ENCODE measurements at regions not wholly inside any gene's neighbourhood (a gene's known extent, or its start where the extent isn't known, plus 50 kb on each side); places are given as distances from the start of the nearest gene placed in this dataset.

- H3K9me3 ChIP-seq: no peaks in the 10 kb centered on the region
- H3K27ac ChIP-seq: no peak overlapping the region
- DNase-seq (ENCODE audit: low spot score in 2 of 2): no peak
- no peaks in the 10 kb centered on the region for H3K36me3 ChIP-seq
- no peaks in the 10 kb centered on the region for H3K4me1 ChIP-seq
- H3K4me3 ChIP-seq: no peak overlapping the region
- H3K27me3 ChIP-seq: no peaks in the 10 kb centered on the region
- TF ChIP-seq POLR2A (IDR thresholded peaks at IDR 0.05) (no peak), CTCF (IDR thresholded peaks at IDR 0.05) (no peak), POLR2AphosphoS5 (IDR thresholded peaks at IDR 0.05) (no peak)
- intact Hi-C loops (cut with DNase I; ENCODE audit: low total_unique reads): no loop called here
Observed at GRCh38 chr2:217459016-217459415, 543.8 kb downstream of the TNS1 start.

- intact Hi-C loops (cut with DNase I; ENCODE audit: low total_unique reads): no loop called here
- DNase-seq (ENCODE audit: low spot score in 2 of 2): no peak
Observed at GRCh38 chr2:217456016-217456415, 546.8 kb downstream of the TNS1 start.

GRCh38 chr2:217452928-217453327 is 549.9 kb downstream of the TNS1 start:
- H3K27ac ChIP-seq: no peak overlapping the region
- H3K36me3 ChIP-seq: no peaks in the 10 kb centered on the region
- no peak for TF ChIP-seq POLR2AphosphoS5 (IDR thresholded peaks at IDR 0.05)
- TF ChIP-seq POLR2A (IDR thresholded peaks at IDR 0.05): no peak
- no peak for TF ChIP-seq CTCF (IDR thresholded peaks at IDR 0.05)
- H3K9me3 ChIP-seq: no peaks in the 10 kb centered on the region
- no peaks in the 10 kb centered on the region for H3K4me1 ChIP-seq
- DNase-seq (ENCODE audit: low spot score in 2 of 2): no peak
- H3K4me3 ChIP-seq: no peak overlapping the region
- H3K27me3 ChIP-seq: no peaks in the 10 kb centered on the region
- intact Hi-C loops (cut with DNase I; ENCODE audit: low total_unique reads): no loop called here

More at GRCh38 chr2:217456016-217456415, 546.8 kb downstream of the TNS1 start:
- TF ChIP-seq POLR2AphosphoS5 (IDR thresholded peaks at IDR 0.05) (no peak), CTCF (IDR thresholded peaks at IDR 0.05) (no peak), POLR2A (IDR thresholded peaks at IDR 0.05) (no peak)
- Histone ChIP-seq H3K27me3 (no peaks in the 10 kb centered on the region), H3K27ac (no peak overlapping the region), H3K4me1 (no peaks in the 10 kb centered on the region), H3K4me3 (no peak overlapping the region), H3K36me3 (no peaks in the 10 kb centered on the region), H3K9me3 (no peaks in the 10 kb centered on the region)

- no peak for DNase-seq (ENCODE audit: low spot score in 2 of 2)
- TF ChIP-seq POLR2AphosphoS5 (IDR thresholded peaks at IDR 0.05) (no peak), CTCF (IDR thresholded peaks at IDR 0.05) (no peak)
- Histone ChIP-seq H3K36me3 (no peaks in the 10 kb centered on the region), H3K9me3 (no peaks in the 10 kb centered on the region), H3K27me3 (no peaks in the 10 kb centered on the region), H3K4me1 (no peaks in the 10 kb centered on the region), H3K4me3 (no peak overlapping the region), H3K27ac (no peak overlapping the region)
- intact Hi-C loops (cut with DNase I; ENCODE audit: low total_unique reads): no loop called here
Observed at GRCh38 chr2:217451666-217452065, 551.1 kb downstream of the TNS1 start.

GRCh38 chr2:217449444-217449843 is 553.4 kb downstream of the TNS1 start:
- Histone ChIP-seq H3K4me1 (no peaks in the 10 kb centered on the region), H3K9me3 (no peaks in the 10 kb centered on the region), H3K36me3 (no peaks in the 10 kb centered on the region), H3K4me3 (no peak overlapping the region), H3K27ac (no peak overlapping the region), H3K27me3 (no peaks in the 10 kb centered on the region)
- TF ChIP-seq POLR2A (IDR thresholded peaks at IDR 0.05) (no peak), CTCF (IDR thresholded peaks at IDR 0.05) (no peak), POLR2AphosphoS5 (IDR thresholded peaks at IDR 0.05) (no peak)
- no peak for DNase-seq (ENCODE audit: low spot score in 2 of 2)
- intact Hi-C loops (cut with DNase I; ENCODE audit: low total_unique reads): no loop called here
